DND-41 (cell line): ENCODE measurements at regions not wholly inside any gene's neighbourhood (a gene's known extent, or its start where the extent isn't known, plus 50 kb on each side); places are given as distances from the start of the nearest gene placed in this dataset.

Source experiments
- ATAC-seq: fragments of 200-7000 bp; cut with Tn5 transposase; 3 replicates; pipeline ENCODE4 v1.9.1; 2021; ENCODE audit warnings: low read depth; ENCODE audit not compliant: insufficient read depth
- DNase-seq: peaks from one replicate; pipeline ENCODE4 v3.0.0-alpha.2; 2020
- H2AFZ ChIP-seq: 2 replicates; pipeline ENCODE4 v1.6.0; 2012; ENCODE audit warnings: low read depth, low read length
- H3K27ac ChIP-seq: 2 replicates; pipeline ENCODE4 v1.5.1; 2012; ENCODE audit warnings: low read length, inconsistent platforms
- H3K27me3 ChIP-seq: fragments of 200-600 bp; sonication (generic); 2 replicates; pipeline ENCODE4 v1.6.0; 2012; ENCODE audit warnings: low read length, mild to moderate bottlenecking, inconsistent platforms; ENCODE audit not compliant: insufficient read depth, poor library complexity
- H3K36me3 ChIP-seq: 2 replicates; pipeline ENCODE4 v1.5.1; 2012; ENCODE audit warnings: low read length, inconsistent platforms; ENCODE audit not compliant: insufficient read depth
- H3K4me1 ChIP-seq: 2 replicates; pipeline ENCODE4 v1.5.1; 2012; ENCODE audit warnings: mild to moderate bottlenecking, low read length; ENCODE audit not compliant: insufficient read depth
- H3K4me2 ChIP-seq: 2 replicates; pipeline ENCODE4 v1.6.0; 2012; ENCODE audit warnings: mild to moderate bottlenecking, moderate library complexity, low read length, inconsistent platforms; ENCODE audit not compliant: insufficient read depth
- H3K4me3 ChIP-seq, 2 experiments: fragments of 200-600 bp in 1 of 2; shearing (Covaris generic) in 1 of 2; 2 replicates each; pipeline ENCODE4 v1.5.1; 2012 to 2016; ENCODE audit warnings: inconsistent platforms in 2 of 2, low read length in 2 of 2, mild to moderate bottlenecking in 2 of 2, low read depth in 1 of 2, moderate library complexity in 1 of 2
- H3K79me2 ChIP-seq: 2 replicates; pipeline ENCODE4 v1.6.0; 2012; ENCODE audit warnings: low read length, inconsistent platforms; ENCODE audit not compliant: insufficient read depth
- H3K9ac ChIP-seq: 2 replicates; pipeline ENCODE4 v1.6.0; 2012; ENCODE audit warnings: low read depth, mild to moderate bottlenecking, inconsistent platforms, low read length, moderate library complexity
- H3K9me3 ChIP-seq: 2 replicates; pipeline ENCODE4 v1.5.1; 2012; ENCODE audit warnings: low read length, moderate library complexity, mild to moderate bottlenecking, inconsistent platforms; ENCODE audit not compliant: insufficient read depth, severe bottlenecking
- H4K20me1 ChIP-seq: 2 replicates; pipeline ENCODE4 v1.6.0; 2012; ENCODE audit warnings: low read length; ENCODE audit not compliant: insufficient read depth
- CTCF ChIP-seq: IDR thresholded peaks from 2 replicates; pipeline ENCODE4 v1.5.1; 2012; ENCODE audit warnings: borderline replicate concordance, low read length, moderate library complexity, mild to moderate bottlenecking; ENCODE audit not compliant: poor library complexity, severe bottlenecking; ENCODE audit errors: extremely low read depth
- EZH2 ChIP-seq: IDR thresholded peaks from 3 replicates; pipeline ENCODE4 v1.6.1; 2012; ENCODE audit warnings: borderline replicate concordance, low read depth, mild to moderate bottlenecking, moderate library complexity, low read length, inconsistent platforms; ENCODE audit not compliant: severe bottlenecking

GRCh38 chr12:65534238-65534841 is 255.9 kb downstream of the MSRB3 start:
- Histone ChIP-seq H3K27ac (no peak overlapping the region), H4K20me1 (no peaks in the 10 kb centered on the region), H3K4me3 (no peak overlapping the region), H3K36me3 (no peaks in the 10 kb centered on the region), H3K79me2 (no peaks in the 10 kb centered on the region), H3K4me2 (no peak overlapping the region), H3K9ac (no peak overlapping the region), H3K27me3 (no peaks in the 10 kb centered on the region), H3K4me1 (peaks cover 23% of the 10 kb centered on the region), H2AFZ (no peak overlapping the region), H3K9me3 (no peaks in the 10 kb centered on the region)
- ATAC-seq (no peak), DNase-seq (no peak)
- no peak for TF ChIP-seq EZH2
- no peak for TF ChIP-seq CTCF

GRCh38 chr12:65535946-65536345 is 257.5 kb downstream of the MSRB3 start:
- ATAC-seq, result no peak
- no peak overlapping the region for H3K9ac ChIP-seq
- no peak overlapping the region for H3K4me2 ChIP-seq

GRCh38 chr12:65536351-65536750 is 257.9 kb downstream of the MSRB3 start:
- DNase-seq (no peak), ATAC-seq (no peak)
- Histone ChIP-seq H3K27me3 (no peaks in the 10 kb centered on the region), H3K4me1 (peaks cover 23% of the 10 kb centered on the region), H3K4me3 (no peak overlapping the region), H4K20me1 (no peaks in the 10 kb centered on the region), H3K4me2 (no peak overlapping the region), H3K79me2 (no peaks in the 10 kb centered on the region), H3K36me3 (no peaks in the 10 kb centered on the region), H3K9ac (no peak overlapping the region), H2AFZ (no peak overlapping the region), H3K9me3 (peaks cover 7% of the 10 kb centered on the region), H3K27ac (no peak overlapping the region)
- no peak for TF ChIP-seq EZH2
- TF ChIP-seq CTCF, result no peak

More at GRCh38 chr12:65535946-65536345, 257.5 kb downstream of the MSRB3 start:
- H3K4me3 ChIP-seq, result no peak overlapping the region
- H3K4me1 ChIP-seq, result peaks cover 23% of the 10 kb centered on the region
- H3K79me2 ChIP-seq, result no peaks in the 10 kb centered on the region
- no peaks in the 10 kb centered on the region for H4K20me1 ChIP-seq
- H2AFZ ChIP-seq, result no peak overlapping the region
- no peak for TF ChIP-seq EZH2
- no peak for TF ChIP-seq CTCF
- H3K9me3 ChIP-seq, result peaks cover 3% of the 10 kb centered on the region
- DNase-seq, result no peak
- H3K27ac ChIP-seq, result no peak overlapping the region
- H3K27me3 ChIP-seq, result no peaks in the 10 kb centered on the region
- H3K36me3 ChIP-seq, result no peaks in the 10 kb centered on the region
